GM18508 (cell line): ENCODE measurements at regions not wholly inside any gene's neighbourhood (a gene's known extent, or its start where the extent isn't known, plus 50 kb on each side); places are given as distances from the start of the nearest gene placed in this dataset.

Experiments
- ATAC-seq: cut with Tn5 transposase; IDR thresholded peaks from one replicate; pipeline ENCODE4 v1.9.1; 2021; ENCODE audit warnings: moderate number of reproducible peaks; ENCODE audit not compliant: insufficient read depth, unreplicated experiment

DNA sequence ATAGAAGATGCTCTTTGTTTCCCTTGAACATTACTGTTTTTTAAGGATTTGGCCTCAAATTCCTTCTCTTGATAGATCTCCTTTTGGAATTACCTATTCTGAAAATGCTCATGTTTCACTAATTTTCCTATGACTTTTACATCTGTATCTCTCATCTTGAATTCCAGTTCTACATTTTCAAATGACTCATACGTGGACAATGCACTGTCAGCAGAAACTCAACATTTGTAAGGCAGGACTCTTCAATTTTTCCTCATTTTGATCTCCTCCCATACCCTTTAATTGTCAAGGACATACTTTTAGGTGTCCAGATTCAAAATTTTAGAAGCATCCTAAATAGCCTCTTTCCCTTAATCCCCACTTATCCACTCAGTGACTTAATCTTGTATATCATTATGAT lies 341.0 kb upstream of the RASGRP1 start:
- no peak for ATAC-seq

DNA sequence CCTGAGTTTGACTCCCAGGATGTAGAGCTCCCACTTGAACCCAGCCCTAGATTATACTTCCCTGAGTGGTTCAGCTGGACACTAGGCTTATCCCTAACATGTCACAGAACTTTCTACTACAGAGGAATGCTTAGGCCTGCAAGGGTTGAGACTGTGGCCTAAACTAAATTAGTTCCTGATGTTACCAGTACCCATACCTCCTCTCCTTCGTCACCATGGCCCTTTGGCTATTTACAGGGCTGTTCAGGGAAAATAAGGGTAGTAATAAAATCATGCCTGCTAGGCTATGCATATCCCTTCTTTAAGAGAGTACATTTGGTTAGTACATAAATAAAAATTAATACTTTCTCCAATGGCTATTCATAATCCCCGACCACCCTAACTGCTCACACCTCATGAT lies 356.4 kb upstream of the RASGRP1 start:
- no peak for ATAC-seq

DNA sequence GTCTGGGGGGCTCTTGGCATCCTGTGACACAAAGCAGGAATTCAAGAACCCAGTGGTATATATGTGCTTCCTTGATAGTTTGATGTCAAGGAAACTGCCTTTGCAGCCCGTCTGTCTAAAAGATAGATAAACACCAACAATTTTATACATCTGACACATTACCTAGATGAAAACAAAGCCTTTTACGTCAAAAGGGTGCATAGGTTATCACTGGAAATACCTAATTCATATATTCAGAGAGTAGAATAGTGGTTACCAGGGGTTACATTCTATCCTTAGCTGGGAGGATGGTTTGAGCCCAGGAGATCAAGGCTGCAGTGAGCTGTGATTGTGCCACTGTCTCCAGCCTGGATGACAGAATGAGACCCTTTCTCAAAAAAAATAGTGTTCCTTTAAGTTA lies 356.9 kb upstream of the RASGRP1 start:
- ATAC-seq = no peak

DNA sequence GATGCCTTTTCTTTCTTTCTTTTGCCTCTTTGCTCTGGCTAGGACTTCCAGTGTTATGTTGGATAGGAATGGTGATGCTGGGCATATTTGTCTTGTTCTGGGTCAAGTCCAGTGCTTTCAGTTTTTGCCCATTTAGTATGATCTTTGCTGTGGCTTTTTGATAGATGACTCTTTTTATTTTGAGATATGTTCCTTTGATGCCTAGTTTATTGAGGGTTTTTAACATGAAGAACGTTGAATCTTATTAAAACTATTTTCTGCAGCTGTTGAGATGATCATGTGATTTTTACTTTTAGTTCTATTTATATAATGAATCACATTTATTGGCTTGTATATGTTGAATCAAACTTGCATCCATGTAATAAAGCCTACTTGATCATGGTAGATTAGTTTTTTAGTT lies 363.8 kb upstream of the RASGRP1 start:
- ATAC-seq = no peak

GRCh38 chr15:38930851-38931572 lies 366.4 kb upstream of the RASGRP1 start:
- no peak for ATAC-seq

- no peak for ATAC-seq
These were observed 376.9 kb upstream of the RASGRP1 start for GRCh38 chr15:38941399-38941953.

- no peak for ATAC-seq
These were observed 379.9 kb upstream of the RASGRP1 start for GRCh38 chr15:38944536-38944935.

- no peak for ATAC-seq
These were observed 381.1 kb upstream of the RASGRP1 start for GRCh38 chr15:38945551-38946298.

DNA sequence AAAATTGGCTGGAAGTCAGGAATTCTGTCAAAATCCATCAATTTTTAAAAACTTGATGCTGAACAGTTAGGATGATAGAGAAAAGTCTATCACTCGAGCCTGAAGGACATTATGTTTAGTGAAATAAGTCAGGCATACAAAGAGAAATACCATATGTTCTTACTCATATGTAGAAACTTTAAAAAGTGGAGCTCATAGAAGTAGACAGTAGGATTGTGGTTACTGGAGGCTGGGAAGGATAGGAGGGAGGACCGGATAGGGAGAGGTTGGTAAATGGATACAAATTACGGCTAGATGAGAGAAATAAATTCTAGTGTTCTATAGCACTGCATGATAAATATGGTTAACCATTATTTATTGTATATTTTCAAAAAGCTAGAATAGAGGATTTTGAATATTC lies 389.5 kb upstream of the RASGRP1 start:
- no peak for ATAC-seq

GRCh38 chr15:38961456-38961855 lies 396.8 kb upstream of the RASGRP1 start:
- ATAC-seq = no peak

DNA sequence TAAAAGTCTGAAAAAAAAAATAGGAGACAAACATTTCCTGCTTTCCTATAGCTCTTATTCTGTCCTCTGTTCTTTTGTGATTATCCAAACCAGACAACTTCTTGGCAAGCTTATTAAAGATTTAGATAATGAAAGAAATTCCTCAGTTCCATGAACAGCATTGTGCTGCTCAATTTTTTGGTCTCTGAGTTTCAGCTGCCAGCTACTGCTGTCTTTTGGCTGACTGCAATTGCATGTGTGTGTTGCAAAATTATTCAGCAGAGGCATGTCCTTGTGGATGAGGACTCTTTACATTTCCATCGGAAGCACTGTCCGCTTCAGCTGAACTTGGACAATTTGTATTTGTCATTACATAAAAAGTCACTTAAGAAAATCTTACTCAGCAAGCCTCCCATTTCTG lies 397.3 kb upstream of the RASGRP1 start:
- no peak for ATAC-seq

DNA sequence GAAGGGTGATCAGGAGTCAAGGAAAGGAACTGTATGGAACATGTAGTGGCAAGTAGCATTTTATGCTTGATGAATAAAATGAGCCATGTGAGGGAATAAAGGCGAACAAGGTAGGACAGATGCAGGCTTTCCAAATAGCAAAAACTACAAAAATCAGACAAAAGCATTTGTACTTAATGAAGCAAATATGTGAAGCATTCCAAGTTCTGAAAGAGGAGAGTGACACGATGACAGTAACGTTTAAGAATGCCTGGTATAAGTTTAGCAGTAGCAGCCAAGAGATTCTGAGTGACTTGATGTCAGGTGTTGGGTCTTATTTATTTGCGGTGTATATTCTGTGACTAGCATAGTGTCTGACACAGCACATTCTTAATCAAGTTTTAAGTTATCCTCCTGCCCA lies 408.2 kb upstream of the RASGRP1 start:
- no peak for ATAC-seq

DNA sequence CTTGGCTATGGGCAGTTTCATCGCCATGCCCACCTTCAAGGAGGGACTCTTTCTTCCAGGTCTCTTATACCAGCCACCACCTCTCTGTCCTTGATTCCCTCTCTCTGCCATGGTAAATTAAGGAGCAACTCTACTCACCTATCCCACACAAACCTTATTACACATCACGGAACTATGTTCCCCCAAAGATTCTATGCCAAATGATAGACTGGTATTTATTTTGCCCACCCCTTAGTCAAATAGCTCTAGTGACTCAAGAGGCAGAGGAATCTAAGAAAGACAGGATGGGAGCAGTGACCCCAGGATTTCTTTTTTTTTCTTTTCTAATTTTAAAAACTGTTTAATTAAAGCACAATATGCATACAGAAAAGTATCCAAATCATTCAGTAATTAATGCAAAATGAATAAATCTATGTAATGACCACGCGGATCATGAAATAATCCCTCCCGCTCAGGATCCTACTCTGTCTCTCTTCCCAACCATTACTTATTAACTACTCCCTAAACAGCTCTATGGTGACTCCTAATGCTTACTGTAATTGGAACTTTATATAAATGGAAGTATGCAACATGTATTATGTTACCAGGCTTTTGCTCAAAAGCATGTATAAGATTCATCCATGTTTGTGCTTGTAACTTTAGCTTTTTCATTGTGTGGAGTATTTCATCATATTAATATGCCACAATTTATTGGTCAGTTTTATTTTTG lies 410.8 kb upstream of the RASGRP1 start:
- ATAC-seq = no peak

GRCh38 chr15:38991126-38991525 lies 426.5 kb upstream of the RASGRP1 start:
- no peak for ATAC-seq

GRCh38 chr15:38991701-38992100 lies 427.1 kb upstream of the RASGRP1 start:
- no peak for ATAC-seq

- no peak for ATAC-seq
These were observed 427.9 kb upstream of the RASGRP1 start for GRCh38 chr15:38992506-38992905.

GRCh38 chr15:38992930-38993329 lies 428.3 kb upstream of the RASGRP1 start:
- no peak for ATAC-seq

DNA sequence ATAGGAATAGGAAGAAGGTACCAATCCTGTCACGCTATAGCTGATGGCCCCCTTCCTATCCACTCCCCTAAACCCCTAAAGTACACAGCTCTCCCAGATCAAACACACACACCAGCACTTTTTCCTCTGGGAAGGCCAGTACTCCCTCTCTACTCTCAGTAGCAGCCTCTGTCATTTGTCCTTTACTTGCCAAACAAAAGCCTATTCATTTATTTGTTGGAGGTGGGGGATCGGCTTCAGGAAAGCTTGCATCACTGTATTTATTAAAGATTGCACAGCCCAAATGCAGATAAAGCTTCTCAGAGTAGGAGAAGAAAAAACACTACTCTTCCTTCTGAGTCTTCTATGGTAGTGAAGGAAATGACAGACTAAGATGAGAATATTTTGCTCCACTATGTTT lies 429.7 kb upstream of the RASGRP1 start:
- ATAC-seq = no peak

GRCh38 chr15:38996111-38996631 lies 431.6 kb upstream of the RASGRP1 start:
- ATAC-seq = no peak

DNA sequence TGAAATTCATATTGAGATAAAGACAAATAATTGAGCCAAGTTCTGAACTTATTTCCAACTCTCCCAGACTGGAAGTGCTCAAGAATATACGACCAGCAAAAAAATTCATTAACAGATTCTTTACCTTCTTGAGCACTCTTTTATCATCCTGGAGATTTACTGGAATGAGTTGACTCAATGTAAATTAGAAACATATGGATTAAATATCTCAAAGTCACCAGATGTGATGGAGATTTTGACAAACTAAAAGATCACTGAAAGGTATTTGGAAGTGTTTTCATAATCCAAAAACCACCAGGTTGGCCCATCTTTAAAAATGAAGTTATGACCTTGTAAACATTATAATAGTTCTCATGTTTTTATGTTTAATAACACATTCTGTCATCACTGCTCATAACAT lies 433.2 kb upstream of the RASGRP1 start:
- no peak for ATAC-seq
